ENCODE measurements at regions not wholly inside any gene's neighbourhood (a gene's known extent, or its start where the extent isn't known, plus 50 kb on each side); places are given as distances from the start of the nearest gene placed in this dataset.

DNA sequence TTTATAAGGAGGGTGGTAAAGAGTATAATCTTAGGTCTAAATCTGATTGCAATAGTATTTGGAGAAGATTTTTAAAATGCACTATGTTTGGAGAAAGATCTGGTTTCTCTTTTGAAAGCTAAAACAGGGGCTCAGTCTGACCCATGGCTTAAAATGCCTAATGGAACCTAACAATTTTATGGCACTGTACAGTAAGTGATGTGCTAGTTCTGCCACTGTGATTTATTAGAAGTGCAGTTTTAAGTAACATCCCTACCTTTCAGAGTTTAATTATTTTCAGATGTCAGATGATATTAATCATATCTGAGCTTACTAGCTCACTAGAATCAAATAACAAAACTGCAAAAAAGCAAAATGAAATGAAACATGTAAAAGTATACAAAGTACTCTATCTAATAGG, 514.7 kb upstream of the KCND2 start:
- TF ChIP-seq, protein P1, sequence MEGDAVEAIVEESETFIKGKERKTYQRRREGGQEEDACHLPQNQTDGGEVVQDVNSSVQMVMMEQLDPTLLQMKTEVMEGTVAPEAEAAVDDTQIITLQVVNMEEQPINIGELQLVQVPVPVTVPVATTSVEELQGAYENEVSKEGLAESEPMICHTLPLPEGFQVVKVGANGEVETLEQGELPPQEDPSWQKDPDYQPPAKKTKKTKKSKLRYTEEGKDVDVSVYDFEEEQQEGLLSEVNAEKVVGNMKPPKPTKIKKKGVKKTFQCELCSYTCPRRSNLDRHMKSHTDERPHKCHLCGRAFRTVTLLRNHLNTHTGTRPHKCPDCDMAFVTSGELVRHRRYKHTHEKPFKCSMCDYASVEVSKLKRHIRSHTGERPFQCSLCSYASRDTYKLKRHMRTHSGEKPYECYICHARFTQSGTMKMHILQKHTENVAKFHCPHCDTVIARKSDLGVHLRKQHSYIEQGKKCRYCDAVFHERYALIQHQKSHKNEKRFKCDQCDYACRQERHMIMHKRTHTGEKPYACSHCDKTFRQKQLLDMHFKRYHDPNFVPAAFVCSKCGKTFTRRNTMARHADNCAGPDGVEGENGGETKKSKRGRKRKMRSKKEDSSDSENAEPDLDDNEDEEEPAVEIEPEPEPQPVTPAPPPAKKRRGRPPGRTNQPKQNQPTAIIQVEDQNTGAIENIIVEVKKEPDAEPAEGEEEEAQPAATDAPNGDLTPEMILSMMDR (IDR thresholded peaks at IDR 0.05; ENCODE audit: low read length, missing control alignments): no peak
- DNase-seq (ENCODE audit: low read depth): no peak
- no peak overlapping the region for H3K4me3 ChIP-seq (replicated peaks; ENCODE audit: low read depth, low read length)

DNA sequence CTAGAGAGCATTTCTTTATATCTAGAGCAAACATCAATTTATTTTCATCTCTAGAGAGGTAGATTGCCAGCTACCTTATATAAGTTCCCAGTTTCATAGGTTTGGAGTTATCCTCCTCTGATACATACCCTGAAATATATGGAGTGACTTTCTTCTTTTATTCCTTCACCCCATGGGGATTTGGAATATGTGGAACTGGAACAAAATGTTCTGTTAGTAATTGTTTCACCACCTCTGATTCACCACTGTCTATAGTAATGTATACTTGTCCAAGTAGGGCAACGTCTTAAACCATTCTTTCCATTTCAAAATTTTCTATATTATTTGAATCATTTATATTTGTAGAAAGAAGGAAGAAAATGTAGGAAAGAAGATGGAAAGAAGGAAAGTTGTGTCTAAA, 511.2 kb upstream of the KCND2 start:
- no peak for DNase-seq (ENCODE audit: low read depth)
- no peak overlapping the region for H3K4me3 ChIP-seq (replicated peaks; ENCODE audit: low read depth, low read length)
- TF ChIP-seq, protein P1 (IDR thresholded peaks at IDR 0.05; ENCODE audit: low read length, missing control alignments): no peak

DNA sequence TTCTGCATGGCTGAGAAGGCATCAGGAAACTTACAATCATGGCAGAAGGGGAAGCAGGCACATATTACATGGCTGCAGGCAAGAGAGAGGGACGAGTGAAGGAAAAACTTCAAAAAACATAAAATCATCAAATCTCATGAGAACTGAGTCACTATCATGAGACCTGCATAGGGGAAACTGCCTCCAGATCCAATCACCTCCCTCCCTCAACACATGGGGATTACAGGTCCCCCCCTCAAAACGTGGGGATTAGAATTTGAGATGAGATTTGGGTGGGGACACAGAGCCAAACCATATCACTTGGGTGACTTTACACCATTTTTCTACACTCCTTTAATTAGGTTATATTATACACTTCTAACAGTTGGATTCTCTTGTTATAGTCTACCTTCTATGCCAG, 490.7 kb upstream of the KCND2 start:
- TF ChIP-seq, protein P1 (IDR thresholded peaks at IDR 0.05; ENCODE audit: low read length, missing control alignments): no peak
- no peak for DNase-seq (ENCODE audit: low read depth)
- H3K4me3 ChIP-seq (replicated peaks; ENCODE audit: low read depth, low read length): no peak overlapping the region

DNA sequence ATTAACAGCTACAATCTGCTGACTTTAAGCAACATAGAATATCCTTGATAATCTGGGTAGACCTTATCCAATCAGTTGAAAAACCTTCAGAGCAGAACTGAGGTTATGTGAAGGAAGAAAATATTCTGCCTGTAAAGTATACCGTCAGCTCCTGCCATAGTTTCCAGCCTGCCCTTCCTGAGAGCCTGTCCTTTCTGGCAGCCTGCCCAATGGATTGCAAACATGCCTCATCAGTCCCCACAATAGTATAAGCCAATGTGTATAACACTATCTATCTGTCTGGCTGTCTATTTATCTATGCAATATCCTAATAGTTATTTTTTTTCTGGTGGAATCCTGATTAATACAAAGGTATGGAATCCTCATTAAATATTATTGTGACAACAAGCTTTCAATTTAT, 489.2 kb upstream of the KCND2 start:
- no peak overlapping the region for H3K4me3 ChIP-seq (replicated peaks; ENCODE audit: low read depth, low read length)
- peak; percentile 61 for DNase-seq (ENCODE audit: low read depth)
- TF ChIP-seq, protein P1 (IDR thresholded peaks at IDR 0.05; ENCODE audit: low read length, missing control alignments): no peak

DNA sequence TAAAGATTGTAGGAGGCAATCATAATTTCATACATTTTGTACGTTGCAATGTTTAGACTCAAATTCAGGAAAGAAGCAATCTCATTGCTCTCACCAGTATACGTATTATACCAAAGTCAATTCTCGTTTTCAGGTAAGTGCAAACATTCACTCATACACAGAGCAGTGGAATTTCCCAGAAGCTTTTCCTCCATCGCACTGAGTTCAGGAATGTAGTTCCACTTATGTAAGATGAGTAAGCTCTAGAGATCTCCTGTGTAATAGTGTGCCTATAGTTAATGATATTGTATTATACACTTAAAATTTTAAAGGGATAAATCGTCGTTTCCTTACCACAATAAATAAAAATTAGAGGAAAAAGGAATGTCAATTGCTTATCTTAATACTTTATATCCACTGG, 470.8 kb upstream of the KCND2 start:
- H3K4me3 ChIP-seq (replicated peaks; ENCODE audit: low read depth, low read length): no peak overlapping the region
- DNase-seq (ENCODE audit: low read depth): peak; percentile 1
- TF ChIP-seq, protein P1 (IDR thresholded peaks at IDR 0.05; ENCODE audit: low read length, missing control alignments): no peak

DNA sequence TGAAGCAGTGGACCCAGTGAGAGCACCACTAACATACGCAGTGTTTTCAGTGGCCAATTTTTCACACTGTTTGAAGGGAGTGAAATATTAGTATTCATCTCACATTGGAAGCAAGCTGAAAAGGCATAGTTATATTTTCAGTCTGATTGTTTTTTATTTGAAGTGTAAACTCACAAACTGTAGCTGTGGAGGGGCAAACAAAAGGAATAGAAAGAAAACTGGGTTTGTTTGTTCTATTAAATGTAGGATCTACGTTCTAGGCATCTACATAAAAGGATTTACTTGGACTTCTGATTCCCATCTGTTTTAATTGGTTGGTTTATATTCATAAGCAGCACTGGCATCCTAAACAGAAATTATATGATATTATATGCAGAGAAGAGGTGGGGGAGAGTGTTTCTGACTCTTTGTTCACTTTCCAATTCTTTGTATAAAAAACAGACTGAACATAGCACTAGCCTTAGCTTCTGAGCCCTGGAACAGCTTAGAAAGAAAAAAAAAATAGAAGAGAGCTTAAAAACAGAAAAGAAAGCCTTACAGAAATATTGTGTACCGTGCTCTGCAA, 447.8 kb upstream of the KCND2 start:
- TF ChIP-seq, protein P1 (IDR thresholded peaks at IDR 0.05; ENCODE audit: low read length, missing control alignments): no peak
- DNase-seq (ENCODE audit: low read depth): no peak
- H3K4me3 ChIP-seq (replicated peaks; ENCODE audit: low read depth, low read length): no peak overlapping the region

DNA sequence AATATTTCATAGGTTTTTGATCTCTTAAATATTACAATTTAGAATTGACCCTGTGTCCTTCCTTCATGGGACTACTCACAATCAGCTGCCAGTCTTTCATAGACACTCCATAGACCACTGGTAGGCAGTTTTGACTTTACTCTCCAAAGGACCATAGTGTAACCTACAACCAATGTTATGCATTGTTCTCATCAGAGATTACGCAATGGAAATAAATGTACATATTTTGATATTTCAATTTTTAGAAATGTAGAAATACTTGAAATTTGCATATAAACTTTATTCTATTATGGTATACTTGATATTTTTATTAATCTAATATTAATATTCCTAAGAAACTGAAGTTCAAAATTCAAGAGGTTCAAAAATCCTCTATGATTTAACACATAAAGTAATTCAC, 446.4 kb upstream of the KCND2 start:
- no peak for DNase-seq (ENCODE audit: low read depth)
- H3K4me3 ChIP-seq (replicated peaks; ENCODE audit: low read depth, low read length): no peak overlapping the region
- TF ChIP-seq, protein P1 (IDR thresholded peaks at IDR 0.05; ENCODE audit: low read length, missing control alignments): no peak
